Hepatocyte (in vitro differentiated cells): ENCODE measurements at regions not wholly inside any gene's neighbourhood (a gene's known extent, or its start where the extent isn't known, plus 50 kb on each side); places are given as distances from the start of the nearest gene placed in this dataset.

Source experiments
- EZH2 ChIP-seq: fragments of 200-600 bp; sonication (generic); IDR thresholded peaks from 2 replicates; pipeline ENCODE4 v1.6.1; 2016; ENCODE audit warnings: antibody characterized with exemption, mild to moderate bottlenecking, borderline replicate concordance
- EZH2phosphoT487 ChIP-seq: fragments of 200-600 bp; sonication (generic); IDR thresholded peaks from one replicate; pipeline ENCODE4 v1.6.1; 2018; ENCODE audit warnings: antibody characterized with exemption, mild to moderate bottlenecking, low read depth, moderate library complexity; ENCODE audit not compliant: unreplicated experiment, severe bottlenecking
- TF ChIP-seq, protein P1 (sequence below): fragments of 200-600 bp; sonication (generic); IDR thresholded peaks from 2 replicates; pipeline ENCODE4 v1.5.1; 2016; ENCODE audit warnings: antibody characterized with exemption, mild to moderate bottlenecking; ENCODE audit not compliant: poor library complexity

DNA sequence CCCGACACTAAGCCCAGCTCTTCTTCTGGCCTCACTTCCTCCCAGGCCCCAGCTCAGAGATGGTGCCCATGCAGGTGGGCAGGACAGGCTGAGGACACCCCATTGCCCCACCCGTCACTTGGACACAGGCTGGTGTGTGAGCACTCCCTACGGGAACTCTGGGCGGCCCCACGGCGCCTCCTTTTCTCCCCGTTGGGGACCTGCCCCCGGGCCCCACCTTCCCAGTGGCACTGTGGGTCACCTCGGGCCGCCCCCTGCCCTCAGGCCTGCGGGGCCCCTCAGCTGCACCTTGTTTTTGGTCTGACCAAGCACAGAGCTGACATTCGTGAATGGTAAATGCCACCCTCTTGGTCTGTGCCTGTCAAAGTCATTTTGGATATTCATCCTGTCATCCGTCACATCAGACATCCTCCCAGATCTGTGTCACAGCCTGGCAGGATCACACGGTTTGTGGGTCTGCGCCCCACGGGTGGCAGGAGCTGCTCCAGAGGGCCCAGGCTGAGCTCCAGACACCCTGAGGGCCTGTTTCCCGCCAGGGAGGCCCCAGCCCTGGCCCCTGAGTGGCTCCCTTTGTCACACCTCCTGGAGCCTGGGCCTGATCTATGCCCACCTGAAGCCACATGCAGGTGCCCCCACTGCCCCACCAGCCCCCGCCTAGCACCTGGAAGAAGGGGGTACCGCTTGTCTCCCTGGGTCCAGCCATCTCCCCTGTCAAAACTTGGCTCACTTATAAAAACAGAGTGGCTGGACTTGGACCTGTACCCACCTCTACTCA is 1188.5 kb downstream of the BRD1 start:
- TF ChIP-seq, protein P1, sequence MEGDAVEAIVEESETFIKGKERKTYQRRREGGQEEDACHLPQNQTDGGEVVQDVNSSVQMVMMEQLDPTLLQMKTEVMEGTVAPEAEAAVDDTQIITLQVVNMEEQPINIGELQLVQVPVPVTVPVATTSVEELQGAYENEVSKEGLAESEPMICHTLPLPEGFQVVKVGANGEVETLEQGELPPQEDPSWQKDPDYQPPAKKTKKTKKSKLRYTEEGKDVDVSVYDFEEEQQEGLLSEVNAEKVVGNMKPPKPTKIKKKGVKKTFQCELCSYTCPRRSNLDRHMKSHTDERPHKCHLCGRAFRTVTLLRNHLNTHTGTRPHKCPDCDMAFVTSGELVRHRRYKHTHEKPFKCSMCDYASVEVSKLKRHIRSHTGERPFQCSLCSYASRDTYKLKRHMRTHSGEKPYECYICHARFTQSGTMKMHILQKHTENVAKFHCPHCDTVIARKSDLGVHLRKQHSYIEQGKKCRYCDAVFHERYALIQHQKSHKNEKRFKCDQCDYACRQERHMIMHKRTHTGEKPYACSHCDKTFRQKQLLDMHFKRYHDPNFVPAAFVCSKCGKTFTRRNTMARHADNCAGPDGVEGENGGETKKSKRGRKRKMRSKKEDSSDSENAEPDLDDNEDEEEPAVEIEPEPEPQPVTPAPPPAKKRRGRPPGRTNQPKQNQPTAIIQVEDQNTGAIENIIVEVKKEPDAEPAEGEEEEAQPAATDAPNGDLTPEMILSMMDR, result no peak
- TF ChIP-seq EZH2 (no peak), EZH2phosphoT487 (no peak)
